Loucy (cell line): ENCODE measurements at regions not wholly inside any gene's neighbourhood (a gene's known extent, or its start where the extent isn't known, plus 50 kb on each side); places are given as distances from the start of the nearest gene placed in this dataset.

ENCODE experiments used
- H2AFZ ChIP-seq: fragments of 200-600 bp; sonication (generic); 2 replicates; pipeline ENCODE4 v1.6.0; 2016; ENCODE audit warnings: antibody characterized with exemption, mild to moderate bottlenecking, low read length, moderate library complexity
- H3F3A ChIP-seq: fragments of 200-600 bp; 2 replicates; pipeline ENCODE4 v1.6.0; 2016; ENCODE audit warnings: antibody characterized with exemption, low read depth, mild to moderate bottlenecking
- H3K27me3 ChIP-seq: fragments of 200-600 bp; sonication (generic); 2 replicates; pipeline ENCODE4 v1.6.1; 2014; ENCODE audit warnings: low read length, mild to moderate bottlenecking; ENCODE audit not compliant: insufficient read depth, poor library complexity, severe bottlenecking
- H3K36me3 ChIP-seq: fragments of 200-600 bp; sonication (generic); 2 replicates; pipeline ENCODE4 v1.6.1; 2016; ENCODE audit warnings: low read length; ENCODE audit not compliant: insufficient read depth
- H3K4me1 ChIP-seq: fragments of 200-600 bp; sonication (generic); 2 replicates; pipeline ENCODE4 v1.5.1; 2014; ENCODE audit warnings: low read length, mild to moderate bottlenecking; ENCODE audit not compliant: insufficient read depth, poor library complexity, severe bottlenecking
- H3K4me2 ChIP-seq: fragments of 200-600 bp; sonication (generic); 2 replicates; pipeline ENCODE4 v1.6.0; 2014; ENCODE audit warnings: antibody characterized with exemption, low read length, low read depth, mild to moderate bottlenecking; ENCODE audit not compliant: poor library complexity, severe bottlenecking
- H3K4me3 ChIP-seq: fragments of 200-600 bp; sonication (generic); 2 replicates; pipeline ENCODE4 v1.5.1; 2014; ENCODE audit warnings: low read length, mild to moderate bottlenecking, mixed read lengths; ENCODE audit not compliant: poor library complexity, severe bottlenecking
- H3K79me2 ChIP-seq: fragments of 200-600 bp; sonication (generic); 2 replicates; pipeline ENCODE4 v1.6.1; 2014; ENCODE audit warnings: low read length; ENCODE audit not compliant: insufficient read depth
- H3K9ac ChIP-seq: fragments of 200-600 bp; sonication (generic); 2 replicates; pipeline ENCODE4 v1.6.0; 2014; ENCODE audit warnings: mild to moderate bottlenecking, low read depth, low read length, moderate library complexity; ENCODE audit not compliant: poor library complexity, severe bottlenecking
- H3K9me2 ChIP-seq: fragments of 200-600 bp; sonication (generic); replicated peaks from 2 replicates; pipeline ENCODE4 v1.6.1; 2016; ENCODE audit warnings: low read depth, low read length, mixed read lengths
- H3K9me3 ChIP-seq: fragments of 200-600 bp; sonication (generic); 2 replicates; pipeline ENCODE4 v1.6.1; 2014; ENCODE audit warnings: mild to moderate bottlenecking, antibody characterized with exemption, low read length, low read depth; ENCODE audit not compliant: insufficient read depth
- H4K20me1 ChIP-seq: fragments of 200-600 bp; sonication (generic); 2 replicates; pipeline ENCODE4 v1.6.0; 2014; ENCODE audit warnings: antibody characterized with exemption, low read length, mild to moderate bottlenecking; ENCODE audit not compliant: insufficient read depth, poor library complexity, severe bottlenecking
- CTCF ChIP-seq: fragments of 200-600 bp; sonication (generic); conservative IDR thresholded peaks from 2 replicates; pipeline ENCODE4 v1.5.1; 2014; ENCODE audit warnings: mild to moderate bottlenecking, antibody characterized with exemption, low read length
- EZH2phosphoT487 ChIP-seq: fragments of 200-600 bp; IDR thresholded peaks from 2 replicates; pipeline ENCODE4 v1.6.1; 2018; ENCODE audit warnings: antibody characterized with exemption, mild to moderate bottlenecking, moderate library complexity, borderline replicate concordance

- Histone ChIP-seq H3F3A (no peaks in the 10 kb centered on the region), H3K9me2 (no peaks in the 10 kb centered on the region), H3K9me3 (0 out of 2 replicates have a peak, but pooled peaks cover 9% of the 10 kb centered on the region), H2AFZ (no peak overlapping the region), H3K27me3 (no peaks in the 10 kb centered on the region), H3K79me2 (no peaks in the 10 kb centered on the region), H3K4me2 (no peak overlapping the region), H4K20me1 (no peaks in the 10 kb centered on the region), H3K4me3 (no peak overlapping the region), H3K4me1 (no peaks in the 10 kb centered on the region), H3K36me3 (no peaks in the 10 kb centered on the region), H3K9ac (no peak overlapping the region)
- TF ChIP-seq EZH2phosphoT487, result no peak
- TF ChIP-seq CTCF, result no peak
Observed at GRCh38 chr6:132101535-132101934, 150.4 kb upstream of the CCN2 start.

GRCh38 chr6:132100388-132100990 is 149.3 kb upstream of the CCN2 start:
- no peaks in the 10 kb centered on the region for H3K36me3 ChIP-seq
- no peaks in the 10 kb centered on the region for H3K9me2 ChIP-seq
- H4K20me1 ChIP-seq, result no peaks in the 10 kb centered on the region
- no peak overlapping the region for H3K4me3 ChIP-seq
- no peak overlapping the region for H2AFZ ChIP-seq
- H3K4me2 ChIP-seq, result no peak overlapping the region
- no peaks in the 10 kb centered on the region for H3K27me3 ChIP-seq
- H3K79me2 ChIP-seq, result no peaks in the 10 kb centered on the region
- no peak for TF ChIP-seq CTCF
- no peak for TF ChIP-seq EZH2phosphoT487
- no peak overlapping the region for H3K9ac ChIP-seq
- no peaks in the 10 kb centered on the region for H3K4me1 ChIP-seq
- no peaks in the 10 kb centered on the region for H3F3A ChIP-seq
- 0 out of 2 replicates have a peak, but pooled peaks cover 9% of the 10 kb centered on the region for H3K9me3 ChIP-seq

- TF ChIP-seq CTCF (no peak), EZH2phosphoT487 (no peak)
- H3K9ac ChIP-seq, result no peak overlapping the region
Observed at GRCh38 chr6:132096996-132097395, 145.8 kb upstream of the CCN2 start.

More at GRCh38 chr6:132096996-132097395, 145.8 kb upstream of the CCN2 start:
- Histone ChIP-seq H3K4me3 (no peak overlapping the region), H2AFZ (no peak overlapping the region), H3K36me3 (no peaks in the 10 kb centered on the region), H3K4me2 (no peak overlapping the region), H4K20me1 (no peaks in the 10 kb centered on the region), H3K9me3 (no peaks in the 10 kb centered on the region), H3F3A (no peaks in the 10 kb centered on the region), H3K9me2 (no peaks in the 10 kb centered on the region), H3K27me3 (no peaks in the 10 kb centered on the region), H3K79me2 (no peaks in the 10 kb centered on the region), H3K4me1 (no peaks in the 10 kb centered on the region)
